Mesendoderm (in vitro differentiated cells): ENCODE measurements at regions not wholly inside any gene's neighbourhood (a gene's known extent, or its start where the extent isn't known, plus 50 kb on each side); places are given as distances from the start of the nearest gene placed in this dataset. TPM values are rescaled to one million over a fixed set of nuclear protein-coding genes. Genes with fewer than 3 reads are reported as not detected.

ENCODE experiments used
- DNase-seq: peaks from one replicate; pipeline ENCODE4 v3.0.0; 2013
- H2AK5ac ChIP-seq: 2 replicates; pipeline ENCODE4 v1.6.1; 2013; ENCODE audit warnings: low read length, inconsistent platforms
- H2BK120ac ChIP-seq: 2 replicates; pipeline ENCODE4 v1.6.1; 2013; ENCODE audit warnings: low read depth, mild to moderate bottlenecking, low read length, moderate library complexity, mixed read lengths
- H2BK15ac ChIP-seq: replicated peaks from 2 replicates; pipeline ENCODE4 v1.6.1; 2013; ENCODE audit warnings: low read depth, mild to moderate bottlenecking, moderate library complexity
- H2BK5ac ChIP-seq: 2 replicates; pipeline ENCODE4 v1.6.1; 2013; ENCODE audit warnings: low read length, inconsistent platforms
- H3K18ac ChIP-seq: 2 replicates; pipeline ENCODE4 v1.6.1; 2013; ENCODE audit warnings: mild to moderate bottlenecking, low read length, mixed read lengths
- H3K23ac ChIP-seq: one replicate; pipeline ENCODE4 v1.6.1; 2013; ENCODE audit warnings: low read length
- H3K27ac ChIP-seq: 2 replicates; pipeline ENCODE4 v1.5.1; 2013; ENCODE audit warnings: low read depth, mild to moderate bottlenecking, inconsistent platforms, low read length, moderate library complexity
- H3K27me3 ChIP-seq: 2 replicates; pipeline ENCODE4 v1.6.1; 2013; ENCODE audit warnings: low read length, control low read depth, mild to moderate bottlenecking, inconsistent platforms; ENCODE audit not compliant: insufficient read depth, poor library complexity
- H3K36me3 ChIP-seq: 2 replicates; pipeline ENCODE4 v1.6.1; 2013; ENCODE audit warnings: low read length, inconsistent platforms; ENCODE audit not compliant: control insufficient read depth, insufficient read depth
- H3K4ac ChIP-seq: one replicate; pipeline ENCODE4 v1.6.1; 2013; ENCODE audit warnings: low read depth, mild to moderate bottlenecking, low read length, moderate library complexity
- H3K4me1 ChIP-seq: 2 replicates; pipeline ENCODE4 v1.6.1; 2013; ENCODE audit warnings: low read depth, low read length, inconsistent platforms; ENCODE audit not compliant: control insufficient read depth
- H3K4me2 ChIP-seq: 2 replicates; pipeline ENCODE4 v1.6.1; 2013; ENCODE audit warnings: low read length
- H3K4me3 ChIP-seq: 2 replicates; pipeline ENCODE4 v1.5.1; 2013; ENCODE audit warnings: mild to moderate bottlenecking, low read length
- H3K56ac ChIP-seq: one replicate; pipeline ENCODE4 v1.6.1; 2013; ENCODE audit warnings: low read length
- H3K79me1 ChIP-seq: 2 replicates; pipeline ENCODE4 v1.6.1; 2013; ENCODE audit warnings: low read length, inconsistent platforms
- H3K79me2 ChIP-seq: 2 replicates; pipeline ENCODE4 v1.6.1; 2013; ENCODE audit warnings: mild to moderate bottlenecking, low read length; ENCODE audit not compliant: control insufficient read depth, insufficient read depth
- H3K9ac ChIP-seq: 2 replicates; pipeline ENCODE4 v1.6.1; 2013; ENCODE audit warnings: low read length, inconsistent platforms
- H4K5ac ChIP-seq: one replicate; pipeline ENCODE4 v1.6.1; 2013; ENCODE audit warnings: low read length
- H4K8ac ChIP-seq: one replicate; pipeline ENCODE4 v1.6.1; 2013; ENCODE audit warnings: low read depth, mild to moderate bottlenecking, control low read depth, low read length, moderate library complexity
- WGBS: extraction: QIAGEN DNeasy Blood & Tissue Kit; methylation state at CpG from one replicate; pipeline ENCODE4 v1.1.7; 2013; ENCODE audit warnings: low lambda C conversion rate, missing lambda C conversion rate; ENCODE audit not compliant: insufficient coverage; ENCODE audit errors: extremely low coverage; 5-methylcytosine and 5-hydroxymethylcytosine counted together
- small RNA-seq: library from polyadenylated mRNA; stranded (forward); fragments of <200 nt; extraction: miRNeasy Mini kit (QIAGEN cat#:217004); gene quantifications from one replicate; pipeline ENCODE3, GENCODE V24; 2013; ENCODE audit not compliant: insufficient read depth

- Histone ChIP-seq H3K27ac (no peak overlapping the region), H2BK15ac (no peak overlapping the region), H3K4me3 (no peak overlapping the region), H4K8ac (no peak overlapping the region), H3K36me3 (no peaks in the 10 kb centered on the region), H3K18ac (no peak overlapping the region), H3K79me2 (no peaks in the 10 kb centered on the region), H3K4me2 (no peak overlapping the region), H3K4me1 (no peaks in the 10 kb centered on the region), H3K4ac (no peak overlapping the region), H3K9ac (no peak overlapping the region), H2BK120ac (no peak overlapping the region), H2BK5ac (no peak overlapping the region), H3K23ac (no peak overlapping the region), H3K79me1 (no peaks in the 10 kb centered on the region), H3K56ac (no peak overlapping the region), H4K5ac (no peak overlapping the region), H2AK5ac (no peak overlapping the region), H3K27me3 (no peaks in the 10 kb centered on the region)
- WGBS = no CpG with 5 or more reads among the region's 8 CpGs
- DNase-seq = no peak
Observed at GRCh38 chr3:73680391-73681095, 55.8 kb upstream of the PDZRN3 start.

GRCh38 chr3:73677336-73678024, 52.7 kb upstream of the PDZRN3 start:
- no peaks in the 10 kb centered on the region for H3K79me1 ChIP-seq
- no peak overlapping the region for H3K9ac ChIP-seq
- no peaks in the 10 kb centered on the region for H3K36me3 ChIP-seq
- H4K5ac ChIP-seq = no peak overlapping the region
- no peak overlapping the region for H2BK5ac ChIP-seq
- H3K56ac ChIP-seq = no peak overlapping the region
- no peak overlapping the region for H3K4ac ChIP-seq
- no peak overlapping the region for H4K8ac ChIP-seq
- H3K27me3 ChIP-seq = no peaks in the 10 kb centered on the region
- H2BK120ac ChIP-seq = no peak overlapping the region
- H3K18ac ChIP-seq = no peak overlapping the region
- no peak overlapping the region for H3K4me3 ChIP-seq
- no peak overlapping the region for H3K27ac ChIP-seq
- no peak overlapping the region for H3K23ac ChIP-seq
- peaks cover 1% of the 10 kb centered on the region for H3K4me1 ChIP-seq
- DNase-seq = no peak
- no CpG with 5 or more reads among the region's 7 CpGs for WGBS
- no peaks in the 10 kb centered on the region for H3K79me2 ChIP-seq
- H2BK15ac ChIP-seq = no peak overlapping the region
- H2AK5ac ChIP-seq = no peak overlapping the region
- no peak overlapping the region for H3K4me2 ChIP-seq

Small RNA genes lying in the stretch of these regions (small RNA-seq; reads per million reads assigned to genes)
- not detected for gene RF00017
